ENCODE measurements at regions not wholly inside any gene's neighbourhood (a gene's known extent, or its start where the extent isn't known, plus 50 kb on each side); places are given as distances from the start of the nearest gene placed in this dataset.

DNA sequence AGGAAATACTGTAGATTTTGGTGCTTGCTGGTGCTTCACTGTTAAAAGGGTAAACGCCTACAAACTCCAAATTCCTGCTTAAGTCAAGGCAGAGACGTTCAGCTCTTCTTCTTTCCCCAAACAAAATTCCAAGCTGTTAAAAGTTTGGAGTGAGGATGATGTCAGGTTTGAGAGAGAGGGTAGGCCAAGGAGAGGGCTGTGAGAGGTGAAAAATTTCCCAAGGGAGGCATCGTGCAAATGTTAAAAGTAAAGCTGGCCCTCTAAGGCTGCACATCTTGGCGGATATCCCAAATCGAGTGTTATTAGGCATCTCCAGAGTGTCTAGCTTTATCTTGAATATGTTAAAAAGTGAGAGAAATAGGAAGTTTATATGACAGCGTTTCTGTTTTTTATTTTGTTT is 651.8 kb downstream of the QKI start:
- Histone ChIP-seq H3K79me1 (replicated peaks; ENCODE audit: low read length, poor library complexity, severe bottlenecking) (no peaks in the 10 kb centered on the region), H3K9ac (ENCODE audit: low read length) (peak overlapping the region; percentile 37), H3K4ac (ENCODE audit: low read depth in 1 of 2, low read length in 2 of 2) (no peak overlapping the region), H2BK15ac (ENCODE audit: low read depth, poor library complexity, severe bottlenecking) (no peak overlapping the region), H3K4me1 (ENCODE audit: control insufficient read depth, insufficient read depth, low read depth, low read length) (no peaks in the 10 kb centered on the region), H3K27ac (ENCODE audit: low read length, poor library complexity, severe bottlenecking) (no peak overlapping the region), H3K14ac (ENCODE audit: low read length in 2 of 2) (no peak overlapping the region), H4K91ac (ENCODE audit: low read length) (no peak overlapping the region), H3K4me2 (ENCODE audit: low read length, poor library complexity, severe bottlenecking) (no peak overlapping the region), H2BK12ac (ENCODE audit: low read length in 2 of 2) (no peak overlapping the region), H3K9me3 (ENCODE audit: control insufficient read depth, low read length) (no peaks in the 10 kb centered on the region), H3K27me3 (ENCODE audit: control insufficient read depth in 1 of 2, insufficient read depth in 1 of 2, low read length in 2 of 2) (no peaks in the 10 kb centered on the region), H4K8ac (ENCODE audit: low read length) (no peak overlapping the region), H3K23ac (ENCODE audit: low read length in 2 of 2) (no peak overlapping the region), H3K36me3 (ENCODE audit: control insufficient read depth in 1 of 2, insufficient read depth in 2 of 2, low read depth in 1 of 2, low read length in 2 of 2) (no peaks in the 10 kb centered on the region), H2AFZ (ENCODE audit: low read depth, low read length) (no peak overlapping the region), H2BK5ac (ENCODE audit: low read depth, low read length, poor library complexity, severe bottlenecking) (no peak overlapping the region), H2BK120ac (ENCODE audit: low read depth, low read length) (no peak overlapping the region), H3K4me3 (ENCODE audit: insufficient read depth in 1 of 2, low read depth in 1 of 2, low read length in 2 of 2) (no peak overlapping the region), H2AK5ac (ENCODE audit: low read length, severe bottlenecking) (no peak overlapping the region), H3K18ac (ENCODE audit: low read depth in 1 of 2, low read length in 2 of 2) (no peak overlapping the region)
- 73% methylated on average over 5 of the region's 6 CpGs for WGBS
- DNase-seq, result no peak

DNA sequence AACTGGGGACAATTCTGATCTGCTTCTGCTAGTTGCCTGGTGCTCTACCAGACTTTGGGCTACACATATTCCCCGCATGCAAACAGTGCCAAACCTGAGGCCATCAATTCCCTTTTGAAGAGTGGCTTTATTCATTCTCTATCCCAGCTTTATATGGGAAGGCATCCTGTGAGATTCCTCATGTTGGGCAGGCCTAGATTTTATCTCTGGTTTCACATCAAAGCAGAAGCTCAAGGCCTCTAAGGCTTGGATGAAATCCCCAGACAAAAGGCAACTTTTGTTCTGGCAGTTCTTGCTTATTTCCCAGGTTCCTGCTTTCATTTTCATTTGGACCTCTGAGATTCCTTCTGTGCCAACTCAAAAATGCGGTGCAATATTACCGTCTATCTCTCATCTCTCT is 648.8 kb downstream of the QKI start:
- H2BK120ac ChIP-seq (ENCODE audit: low read depth, low read length), result no peak overlapping the region
- 93% methylated on average over 3 of the region's 3 CpGs for WGBS

DNA sequence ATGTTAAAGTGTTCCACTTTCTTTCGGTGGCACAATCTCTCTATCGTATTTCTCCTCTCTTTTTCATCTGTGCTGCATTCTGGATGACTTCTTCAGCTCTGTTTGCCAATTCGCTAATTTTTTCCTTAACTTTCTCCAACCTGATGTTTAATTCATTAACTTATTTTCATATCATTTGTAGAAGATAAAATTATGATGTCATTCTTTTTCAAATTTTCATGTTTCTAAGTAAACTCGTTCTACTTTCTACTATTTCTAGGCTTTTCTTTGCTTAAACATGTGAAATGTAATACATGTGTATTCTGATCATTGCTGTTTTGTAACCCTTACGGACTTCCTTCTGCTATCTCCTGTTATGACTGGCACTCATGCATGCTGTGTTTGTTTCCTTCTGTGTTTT is 648.4 kb downstream of the QKI start:
- Histone ChIP-seq H3K79me1 (replicated peaks; ENCODE audit: low read length, poor library complexity, severe bottlenecking) (no peaks in the 10 kb centered on the region), H3K27ac (ENCODE audit: low read length, poor library complexity, severe bottlenecking) (no peak overlapping the region), H3K4me1 (ENCODE audit: control insufficient read depth, insufficient read depth, low read depth, low read length) (no peaks in the 10 kb centered on the region), H3K4ac (ENCODE audit: low read depth in 1 of 2, low read length in 2 of 2) (no peak overlapping the region), H2BK12ac (ENCODE audit: low read length in 2 of 2) (no peak overlapping the region), H3K9ac (ENCODE audit: low read length) (no peak overlapping the region), H2BK5ac (ENCODE audit: low read depth, low read length, poor library complexity, severe bottlenecking) (no peak overlapping the region), H3K4me2 (ENCODE audit: low read length, poor library complexity, severe bottlenecking) (no peak overlapping the region), H4K8ac (ENCODE audit: low read length) (no peak overlapping the region), H3K18ac (ENCODE audit: low read depth in 1 of 2, low read length in 2 of 2) (no peak overlapping the region), H2BK15ac (ENCODE audit: low read depth, poor library complexity, severe bottlenecking) (no peak overlapping the region), H3K14ac (ENCODE audit: low read length in 2 of 2) (no peak overlapping the region), H2BK120ac (ENCODE audit: low read depth, low read length) (no peak overlapping the region), H3K4me3 (ENCODE audit: insufficient read depth in 1 of 2, low read depth in 1 of 2, low read length in 2 of 2) (no peak overlapping the region), H2AFZ (ENCODE audit: low read depth, low read length) (no peak overlapping the region), H3K27me3 (ENCODE audit: control insufficient read depth in 1 of 2, insufficient read depth in 1 of 2, low read length in 2 of 2) (no peaks in the 10 kb centered on the region), H3K9me3 (ENCODE audit: control insufficient read depth, low read length) (no peaks in the 10 kb centered on the region), H2AK5ac (ENCODE audit: low read length, severe bottlenecking) (no peak overlapping the region), H3K23ac (ENCODE audit: low read length in 2 of 2) (no peak overlapping the region), H4K91ac (ENCODE audit: low read length) (no peak overlapping the region), H3K36me3 (ENCODE audit: control insufficient read depth in 1 of 2, insufficient read depth in 2 of 2, low read depth in 1 of 2, low read length in 2 of 2) (no peaks in the 10 kb centered on the region)
- WGBS, result 59% methylated on average over 3 of the region's 5 CpGs
- no peak for DNase-seq

More for the DNA sequence above, 648.8 kb downstream of the QKI start:
- Histone ChIP-seq H3K4me1 (ENCODE audit: control insufficient read depth, insufficient read depth, low read depth, low read length) (no peaks in the 10 kb centered on the region), H3K9me3 (ENCODE audit: control insufficient read depth, low read length) (no peaks in the 10 kb centered on the region), H3K4ac (ENCODE audit: low read depth in 1 of 2, low read length in 2 of 2) (no peak overlapping the region), H3K36me3 (ENCODE audit: control insufficient read depth in 1 of 2, insufficient read depth in 2 of 2, low read depth in 1 of 2, low read length in 2 of 2) (no peaks in the 10 kb centered on the region), H3K18ac (ENCODE audit: low read depth in 1 of 2, low read length in 2 of 2) (no peak overlapping the region), H3K14ac (ENCODE audit: low read length in 2 of 2) (no peak overlapping the region), H3K4me2 (ENCODE audit: low read length, poor library complexity, severe bottlenecking) (no peak overlapping the region), H3K9ac (ENCODE audit: low read length) (no peak overlapping the region), H2BK5ac (ENCODE audit: low read depth, low read length, poor library complexity, severe bottlenecking) (no peak overlapping the region), H2BK15ac (ENCODE audit: low read depth, poor library complexity, severe bottlenecking) (no peak overlapping the region), H3K4me3 (ENCODE audit: insufficient read depth in 1 of 2, low read depth in 1 of 2, low read length in 2 of 2) (no peak overlapping the region), H4K8ac (ENCODE audit: low read length) (no peak overlapping the region), H3K79me1 (replicated peaks; ENCODE audit: low read length, poor library complexity, severe bottlenecking) (no peaks in the 10 kb centered on the region), H3K27me3 (ENCODE audit: control insufficient read depth in 1 of 2, insufficient read depth in 1 of 2, low read length in 2 of 2) (no peaks in the 10 kb centered on the region), H3K23ac (ENCODE audit: low read length in 2 of 2) (no peak overlapping the region), H2BK12ac (ENCODE audit: low read length in 2 of 2) (no peak overlapping the region), H2AK5ac (ENCODE audit: low read length, severe bottlenecking) (no peak overlapping the region), H3K27ac (ENCODE audit: low read length, poor library complexity, severe bottlenecking) (no peak overlapping the region), H2AFZ (ENCODE audit: low read depth, low read length) (no peak overlapping the region), H4K91ac (ENCODE audit: low read length) (no peak overlapping the region)
- DNase-seq, result no peak

DNA sequence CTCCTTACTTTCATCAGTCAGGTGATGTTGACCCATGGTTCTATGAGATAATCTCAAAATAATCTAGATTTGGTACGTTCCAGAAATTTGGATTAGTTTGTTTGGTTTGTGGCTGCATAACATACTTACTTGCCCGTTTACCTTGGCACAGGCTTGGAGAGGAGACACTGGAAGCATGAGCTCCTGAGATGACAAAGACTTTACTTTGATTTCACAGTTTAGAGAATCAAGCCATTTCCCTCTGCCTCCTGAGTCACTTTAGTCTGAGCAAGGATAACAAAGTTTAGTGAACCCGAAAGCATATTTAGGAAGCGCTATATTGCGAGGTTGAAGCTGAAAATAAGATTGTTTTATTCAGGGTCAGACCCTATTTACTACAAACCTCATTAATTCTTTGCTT is 643.4 kb downstream of the QKI start:
- Histone ChIP-seq H3K27ac (ENCODE audit: low read length, poor library complexity, severe bottlenecking) (no peak overlapping the region), H3K4ac (ENCODE audit: low read depth in 1 of 2, low read length in 2 of 2) (no peak overlapping the region), H3K79me1 (replicated peaks; ENCODE audit: low read length, poor library complexity, severe bottlenecking) (no peaks in the 10 kb centered on the region), H2BK5ac (ENCODE audit: low read depth, low read length, poor library complexity, severe bottlenecking) (no peak overlapping the region), H3K4me1 (ENCODE audit: control insufficient read depth, insufficient read depth, low read depth, low read length) (no peaks in the 10 kb centered on the region), H2BK12ac (ENCODE audit: low read length in 2 of 2) (no peak overlapping the region), H4K91ac (ENCODE audit: low read length) (no peak overlapping the region), H3K36me3 (ENCODE audit: control insufficient read depth in 1 of 2, insufficient read depth in 2 of 2, low read depth in 1 of 2, low read length in 2 of 2) (no peaks in the 10 kb centered on the region), H3K9ac (ENCODE audit: low read length) (no peak overlapping the region), H4K8ac (ENCODE audit: low read length) (no peak overlapping the region), H3K14ac (ENCODE audit: low read length in 2 of 2) (no peak overlapping the region), H3K27me3 (ENCODE audit: control insufficient read depth in 1 of 2, insufficient read depth in 1 of 2, low read length in 2 of 2) (no peaks in the 10 kb centered on the region), H3K4me3 (ENCODE audit: insufficient read depth in 1 of 2, low read depth in 1 of 2, low read length in 2 of 2) (no peak overlapping the region), H3K23ac (ENCODE audit: low read length in 2 of 2) (no peak overlapping the region), H3K18ac (ENCODE audit: low read depth in 1 of 2, low read length in 2 of 2) (no peak overlapping the region), H2AK5ac (ENCODE audit: low read length, severe bottlenecking) (no peak overlapping the region), H2BK15ac (ENCODE audit: low read depth, poor library complexity, severe bottlenecking) (no peak overlapping the region), H3K4me2 (ENCODE audit: low read length, poor library complexity, severe bottlenecking) (no peak overlapping the region), H2AFZ (ENCODE audit: low read depth, low read length) (no peak overlapping the region), H3K9me3 (ENCODE audit: control insufficient read depth, low read length) (peaks cover 4% of the 10 kb centered on the region), H2BK120ac (ENCODE audit: low read depth, low read length) (no peak overlapping the region)
- DNase-seq, result no peak
- WGBS, result 71% methylated on average over 2 of the region's 5 CpGs
